ENCODE measurements at regions not wholly inside any gene's neighbourhood (a gene's known extent, or its start where the extent isn't known, plus 50 kb on each side); places are given as distances from the start of the nearest gene placed in this dataset.

- no peaks in the 10 kb centered on the region for H3K9me3 ChIP-seq
- H3K4me3 ChIP-seq = no peak overlapping the region
- no peaks in the 10 kb centered on the region for H3K27me3 ChIP-seq (replicated peaks; ENCODE audit: insufficient read depth)
- H3K4me1 ChIP-seq (ENCODE audit: control insufficient read depth in 1 of 2, low read depth in 2 of 2) = no peaks in the 10 kb centered on the region
- no peak overlapping the region for H3K27ac ChIP-seq
- no peak for TF ChIP-seq CTCF (IDR thresholded peaks at IDR 0.05)
- no peaks in the 10 kb centered on the region for H3K36me3 ChIP-seq
- ATAC-seq (ENCODE audit: insufficient number of reproducible peaks, low FRiP score, low read depth) = no peak
- no peak for DNase-seq (ENCODE audit: low spot score)
These were observed 57.2 kb upstream of the AFF2 start for GRCh38 chrX:148443216-148443615.

GRCh38 chrX:148448686-148449085, 51.7 kb upstream of the AFF2 start:
- H3K4me1 ChIP-seq (ENCODE audit: control insufficient read depth in 1 of 2, low read depth in 2 of 2) = no peaks in the 10 kb centered on the region
- ATAC-seq (ENCODE audit: insufficient number of reproducible peaks, low FRiP score, low read depth) = no peak
- H3K27me3 ChIP-seq (replicated peaks; ENCODE audit: insufficient read depth) = no peaks in the 10 kb centered on the region
- H3K9me3 ChIP-seq = no peaks in the 10 kb centered on the region
- H3K4me3 ChIP-seq = no peak overlapping the region
- no peak for DNase-seq (ENCODE audit: low spot score)
- H3K27ac ChIP-seq = no peak overlapping the region
- no peak for TF ChIP-seq CTCF (IDR thresholded peaks at IDR 0.05)
- H3K36me3 ChIP-seq = no peaks in the 10 kb centered on the region

Measured in thoracic aorta (tissue), 2 donors.